ENCODE measurements at regions not wholly inside any gene's neighbourhood (a gene's known extent, or its start where the extent isn't known, plus 50 kb on each side); places are given as distances from the start of the nearest gene placed in this dataset.

- DNase-seq, result no peak
- H3K36me3 Mint-ChIP-seq (ENCODE audit: unreplicated experiment), result no peaks in the 10 kb centered on the region
Observed at GRCh38 chr15:96005906-96006305, 324.6 kb upstream of the NR2F2 start.

GRCh38 chr15:96011136-96011535 is 319.4 kb upstream of the NR2F2 start:
- TF ChIP-seq CTCF (IDR thresholded peaks at IDR 0.05; ENCODE audit: partially characterized antibody, unreplicated experiment), result no peak
- Mint-ChIP-seq H3K27me3 (ENCODE audit: unreplicated experiment) (peaks cover 3% of the 10 kb centered on the region), H3K36me3 (ENCODE audit: unreplicated experiment) (no peaks in the 10 kb centered on the region), H3K9me3 (ENCODE audit: unreplicated experiment) (no peaks in the 10 kb centered on the region), H3K4me1 (ENCODE audit: low read depth, unreplicated experiment) (no peaks in the 10 kb centered on the region), H3K4me3 (ENCODE audit: unreplicated experiment) (no peak overlapping the region), H3K27ac (ENCODE audit: unreplicated experiment) (no peak overlapping the region)
- no peak for DNase-seq

More at GRCh38 chr15:96005906-96006305, 324.6 kb upstream of the NR2F2 start:
- Mint-ChIP-seq H3K4me1 (ENCODE audit: low read depth, unreplicated experiment) (no peaks in the 10 kb centered on the region), H3K4me3 (ENCODE audit: unreplicated experiment) (no peak overlapping the region), H3K27ac (ENCODE audit: unreplicated experiment) (no peak overlapping the region), H3K9me3 (ENCODE audit: unreplicated experiment) (no peaks in the 10 kb centered on the region), H3K27me3 (ENCODE audit: unreplicated experiment) (peaks cover 3% of the 10 kb centered on the region)
- no peak for TF ChIP-seq CTCF (IDR thresholded peaks at IDR 0.05; ENCODE audit: partially characterized antibody, unreplicated experiment)

- no peak for DNase-seq
- no peaks in the 10 kb centered on the region for H3K9me3 Mint-ChIP-seq (ENCODE audit: unreplicated experiment)
- no peak overlapping the region for H3K4me3 Mint-ChIP-seq (ENCODE audit: unreplicated experiment)
- no peak overlapping the region for H3K27ac Mint-ChIP-seq (ENCODE audit: unreplicated experiment)
- H3K27me3 Mint-ChIP-seq (ENCODE audit: unreplicated experiment), result no peaks in the 10 kb centered on the region
- H3K36me3 Mint-ChIP-seq (ENCODE audit: unreplicated experiment), result no peaks in the 10 kb centered on the region
- TF ChIP-seq CTCF (IDR thresholded peaks at IDR 0.05; ENCODE audit: partially characterized antibody, unreplicated experiment), result no peak
- H3K4me1 Mint-ChIP-seq (ENCODE audit: low read depth, unreplicated experiment), result no peaks in the 10 kb centered on the region
Observed at GRCh38 chr15:96014939-96015338, 315.6 kb upstream of the NR2F2 start.

- Mint-ChIP-seq H3K9me3 (ENCODE audit: unreplicated experiment) (no peaks in the 10 kb centered on the region), H3K27ac (ENCODE audit: unreplicated experiment) (no peak overlapping the region), H3K4me3 (ENCODE audit: unreplicated experiment) (no peak overlapping the region), H3K36me3 (ENCODE audit: unreplicated experiment) (no peaks in the 10 kb centered on the region), H3K27me3 (ENCODE audit: unreplicated experiment) (no peaks in the 10 kb centered on the region), H3K4me1 (ENCODE audit: low read depth, unreplicated experiment) (no peaks in the 10 kb centered on the region)
- no peak for DNase-seq
- no peak for TF ChIP-seq CTCF (IDR thresholded peaks at IDR 0.05; ENCODE audit: partially characterized antibody, unreplicated experiment)
Observed at GRCh38 chr15:96019114-96019513, 311.4 kb upstream of the NR2F2 start.

GRCh38 chr15:96020133-96020532 is 310.4 kb upstream of the NR2F2 start:
- TF ChIP-seq CTCF (IDR thresholded peaks at IDR 0.05; ENCODE audit: partially characterized antibody, unreplicated experiment), result no peak
- no peaks in the 10 kb centered on the region for H3K4me1 Mint-ChIP-seq (ENCODE audit: low read depth, unreplicated experiment)
- no peak for DNase-seq
- no peaks in the 10 kb centered on the region for H3K9me3 Mint-ChIP-seq (ENCODE audit: unreplicated experiment)
- no peak overlapping the region for H3K27ac Mint-ChIP-seq (ENCODE audit: unreplicated experiment)
- no peaks in the 10 kb centered on the region for H3K27me3 Mint-ChIP-seq (ENCODE audit: unreplicated experiment)
- no peak overlapping the region for H3K4me3 Mint-ChIP-seq (ENCODE audit: unreplicated experiment)
- H3K36me3 Mint-ChIP-seq (ENCODE audit: unreplicated experiment), result no peaks in the 10 kb centered on the region

Measured in glutamatergic neuron (in vitro differentiated cells).